ENCODE measurements at regions not wholly inside any gene's neighbourhood (a gene's known extent, or its start where the extent isn't known, plus 50 kb on each side); places are given as distances from the start of the nearest gene placed in this dataset.

DNA sequence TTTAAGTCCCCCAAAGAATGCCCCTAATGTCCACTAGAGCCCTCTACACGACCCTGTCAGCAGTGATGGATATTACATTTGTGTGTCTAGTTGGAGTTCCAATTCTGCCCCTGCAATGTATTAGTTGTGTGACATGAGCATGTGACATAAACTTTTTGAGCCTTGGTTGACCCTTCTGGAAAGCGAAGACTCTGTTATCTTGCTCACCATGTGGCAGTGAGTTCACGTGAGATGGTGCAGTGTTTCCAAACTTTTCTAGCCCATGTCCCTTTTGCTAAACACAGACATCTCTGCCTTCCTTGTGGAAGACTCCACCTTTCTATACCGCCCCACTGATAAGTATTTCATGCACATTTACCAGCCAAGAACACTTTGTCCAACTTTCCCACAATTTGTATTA lies 87.0 kb upstream of the BOD1 start (continued):
- TF ChIP-seq, protein P1, sequence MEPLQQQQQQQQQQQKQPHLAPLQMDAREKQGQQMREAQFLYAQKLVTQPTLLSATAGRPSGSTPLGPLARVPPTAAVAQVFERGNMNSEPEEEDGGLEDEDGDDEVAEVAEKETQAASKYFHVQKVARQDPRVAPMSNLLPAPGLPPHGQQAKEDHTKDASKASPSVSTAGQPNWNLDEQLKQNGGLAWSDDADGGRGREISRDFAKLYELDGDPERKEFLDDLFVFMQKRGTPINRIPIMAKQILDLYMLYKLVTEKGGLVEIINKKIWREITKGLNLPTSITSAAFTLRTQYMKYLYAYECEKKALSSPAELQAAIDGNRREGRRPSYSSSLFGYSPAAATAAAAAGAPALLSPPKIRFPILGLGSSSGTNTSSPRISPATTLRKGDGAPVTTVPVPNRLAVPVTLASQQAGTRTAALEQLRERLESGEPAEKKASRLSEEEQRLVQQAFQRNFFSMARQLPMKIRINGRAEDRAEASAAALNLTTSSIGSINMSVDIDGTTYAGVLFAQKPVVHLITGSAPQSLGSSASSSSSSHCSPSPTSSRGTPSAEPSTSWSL (CRISPR knock-in tag; IDR thresholded peaks at IDR 0.05; ENCODE audit: borderline replicate concordance): no peak
- TF ChIP-seq TOE1 (IDR thresholded peaks at IDR 0.05; ENCODE audit: borderline replicate concordance) (peak; percentile 64; the same call in 1 of the 2 replicates), TOE1 (CRISPR knock-in tag; IDR thresholded peaks at IDR 0.05; ENCODE audit: borderline replicate concordance, low read depth) (no peak), CHD1 (IDR thresholded peaks at IDR 0.05; ENCODE audit: low read length) (no peak), ADNP (tag; IDR thresholded peaks at IDR 0.05) (0 out of 2 replicates have a peak, but pooled peaks have one; percentile 33), SREBF2 (CRISPR knock-in tag; IDR thresholded peaks at IDR 0.05) (no peak), MEF2D (tag; conservative IDR thresholded peaks at IDR 0.05; ENCODE audit: low read depth) (0 out of 2 replicates have a peak, but pooled peaks have one; percentile 26), SRSF9 (IDR thresholded peaks at IDR 0.05; ENCODE audit: borderline replicate concordance, low read depth, low read length) (no peak), RAD51 (IDR thresholded peaks at IDR 0.05; ENCODE audit: borderline replicate concordance, low read depth) (peak; percentile 77), JUND (IDR thresholded peaks at IDR 0.05; ENCODE audit: borderline replicate concordance, low read depth, low read length) (peak; percentile 27; the same call in 1 of the 2 replicates), JUND (tag; IDR thresholded peaks at IDR 0.05; ENCODE audit: borderline replicate concordance, low read depth, low read length) (peak; percentile 46; the same call in 1 of the 3 replicates), ATF1 (CRISPR knock-in tag; IDR thresholded peaks at IDR 0.05) (no peak), ATF1 (tag; IDR thresholded peaks at IDR 0.05) (0 out of 2 replicates have a peak, but pooled peaks have one; percentile 13), ETV5 (CRISPR knock-in tag; IDR thresholded peaks at IDR 0.05; ENCODE audit: low read depth) (no peak), FOXK2 (conservative IDR thresholded peaks at IDR 0.05 in 1 of 2, IDR thresholded peaks at IDR 0.05 in 1 of 2; ENCODE audit: low read depth in 2 of 2) (peak; percentile 69 to 70), NEUROD1 (IDR thresholded peaks at IDR 0.05; ENCODE audit: borderline replicate concordance, low read depth, low read length, partially characterized antibody) (peak; percentile 20), TCFL5 (CRISPR knock-in tag; conservative IDR thresholded peaks at IDR 0.05) (no peak), NCOR1 (IDR thresholded peaks at IDR 0.05) (peak; percentile 74), ZNF589 (CRISPR knock-in tag; IDR thresholded peaks at IDR 0.05; ENCODE audit: low read depth) (peak; percentile 60; the same call in 1 of the 2 replicates)
- TF ChIP-seq, protein P2, sequence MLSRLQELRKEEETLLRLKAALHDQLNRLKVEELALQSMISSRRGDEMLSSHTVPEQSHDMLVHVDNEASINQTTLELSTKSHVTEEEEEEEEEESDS (CRISPR knock-in tag; IDR thresholded peaks at IDR 0.05): no peak
- TF ChIP-seq, protein P3, sequence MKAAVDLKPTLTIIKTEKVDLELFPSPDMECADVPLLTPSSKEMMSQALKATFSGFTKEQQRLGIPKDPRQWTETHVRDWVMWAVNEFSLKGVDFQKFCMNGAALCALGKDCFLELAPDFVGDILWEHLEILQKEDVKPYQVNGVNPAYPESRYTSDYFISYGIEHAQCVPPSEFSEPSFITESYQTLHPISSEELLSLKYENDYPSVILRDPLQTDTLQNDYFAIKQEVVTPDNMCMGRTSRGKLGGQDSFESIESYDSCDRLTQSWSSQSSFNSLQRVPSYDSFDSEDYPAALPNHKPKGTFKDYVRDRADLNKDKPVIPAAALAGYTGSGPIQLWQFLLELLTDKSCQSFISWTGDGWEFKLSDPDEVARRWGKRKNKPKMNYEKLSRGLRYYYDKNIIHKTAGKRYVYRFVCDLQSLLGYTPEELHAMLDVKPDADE (conservative IDR thresholded peaks at IDR 0.05; ENCODE audit: control insufficient read depth, low read depth, low read length): no peak
- TF ChIP-seq, protein P4, sequence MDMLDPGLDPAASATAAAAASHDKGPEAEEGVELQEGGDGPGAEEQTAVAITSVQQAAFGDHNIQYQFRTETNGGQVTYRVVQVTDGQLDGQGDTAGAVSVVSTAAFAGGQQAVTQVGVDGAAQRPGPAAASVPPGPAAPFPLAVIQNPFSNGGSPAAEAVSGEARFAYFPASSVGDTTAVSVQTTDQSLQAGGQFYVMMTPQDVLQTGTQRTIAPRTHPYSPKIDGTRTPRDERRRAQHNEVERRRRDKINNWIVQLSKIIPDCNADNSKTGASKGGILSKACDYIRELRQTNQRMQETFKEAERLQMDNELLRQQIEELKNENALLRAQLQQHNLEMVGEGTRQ (CRISPR knock-in tag; IDR thresholded peaks at IDR 0.05): peak; percentile 45
- TF ChIP-seq, protein P5, sequence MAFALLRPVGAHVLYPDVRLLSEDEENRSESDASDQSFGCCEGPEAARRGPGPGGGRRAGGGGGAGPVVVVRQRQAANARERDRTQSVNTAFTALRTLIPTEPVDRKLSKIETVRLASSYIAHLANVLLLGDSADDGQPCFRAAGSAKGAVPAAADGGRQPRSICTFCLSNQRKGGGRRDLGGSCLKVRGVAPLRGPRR (CRISPR knock-in tag; IDR thresholded peaks at IDR 0.05): no peak
- TF ChIP-seq, protein P6, sequence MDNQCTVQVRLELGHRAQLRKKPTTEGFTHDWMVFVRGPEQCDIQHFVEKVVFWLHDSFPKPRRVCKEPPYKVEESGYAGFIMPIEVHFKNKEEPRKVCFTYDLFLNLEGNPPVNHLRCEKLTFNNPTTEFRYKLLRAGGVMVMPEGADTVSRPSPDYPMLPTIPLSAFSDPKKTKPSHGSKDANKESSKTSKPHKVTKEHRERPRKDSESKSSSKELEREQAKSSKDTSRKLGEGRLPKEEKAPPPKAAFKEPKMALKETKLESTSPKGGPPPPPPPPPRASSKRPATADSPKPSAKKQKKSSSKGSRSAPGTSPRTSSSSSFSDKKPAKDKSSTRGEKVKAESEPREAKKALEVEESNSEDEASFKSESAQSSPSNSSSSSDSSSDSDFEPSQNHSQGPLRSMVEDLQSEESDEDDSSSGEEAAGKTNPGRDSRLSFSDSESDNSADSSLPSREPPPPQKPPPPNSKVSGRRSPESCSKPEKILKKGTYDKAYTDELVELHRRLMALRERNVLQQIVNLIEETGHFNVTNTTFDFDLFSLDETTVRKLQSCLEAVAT (IDR thresholded peaks at IDR 0.05): peak in 1 of 2 experiments; percentile 40; a peak in 1 of 4 replicates

Measured in K562 (cell line).